22Rv1 (cell line): ENCODE measurements at regions not wholly inside any gene's neighbourhood (a gene's known extent, or its start where the extent isn't known, plus 50 kb on each side); places are given as distances from the start of the nearest gene placed in this dataset.

Source experiments
- H3K27ac ChIP-seq: fragments of 450-650 bp; 2 replicates; pipeline ENCODE4 v1.5.1; 2017
- ZFX ChIP-seq: fragments of 450-650 bp; IDR thresholded peaks from 2 replicates; pipeline ENCODE4 v1.6.1; 2017; ENCODE audit warnings: antibody characterized with exemption, borderline replicate concordance
- TF ChIP-seq, protein P1 (sequence below): fragments of 450-650 bp; IDR thresholded peaks from 2 replicates; pipeline ENCODE4 v1.5.1; 2017; ENCODE audit warnings: mild to moderate bottlenecking

DNA sequence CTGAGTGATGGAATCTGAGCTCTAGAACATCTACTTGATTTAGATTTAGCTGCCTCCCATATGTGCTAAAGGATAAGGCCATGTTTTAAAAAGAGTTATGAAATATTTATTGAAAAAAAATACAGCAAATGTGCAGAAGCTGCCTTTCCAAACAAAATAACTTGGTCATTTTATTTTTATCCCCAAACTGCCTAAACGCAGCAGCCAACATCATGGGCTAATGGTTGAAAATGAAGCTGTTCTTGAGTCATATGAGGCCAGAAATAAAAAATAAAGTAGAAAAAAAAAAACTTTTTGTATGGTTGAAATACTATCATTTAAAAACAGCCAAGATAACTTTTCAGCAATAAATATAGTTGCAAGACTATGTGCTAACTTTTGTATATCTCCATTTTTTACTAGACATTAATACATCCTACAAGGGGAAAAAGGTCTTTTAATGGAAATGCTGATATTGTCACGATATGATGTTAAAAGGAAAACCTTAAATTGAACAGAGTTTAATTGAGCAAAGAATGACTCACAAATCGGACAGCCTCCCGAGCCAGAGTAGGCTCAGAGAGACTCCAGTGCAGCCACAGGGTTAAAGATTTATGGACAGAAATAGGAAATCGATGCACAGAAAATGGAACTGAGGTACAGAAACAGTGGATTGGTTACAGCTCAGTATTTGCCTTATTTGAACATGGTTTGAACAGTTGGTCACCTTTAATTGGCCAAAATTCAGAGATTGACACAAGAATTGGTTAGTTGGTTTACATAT, 305.8 kb downstream of the MDFIC start:
- no peak overlapping the region for H3K27ac ChIP-seq
- no peak for TF ChIP-seq ZFX
- TF ChIP-seq, protein P1, sequence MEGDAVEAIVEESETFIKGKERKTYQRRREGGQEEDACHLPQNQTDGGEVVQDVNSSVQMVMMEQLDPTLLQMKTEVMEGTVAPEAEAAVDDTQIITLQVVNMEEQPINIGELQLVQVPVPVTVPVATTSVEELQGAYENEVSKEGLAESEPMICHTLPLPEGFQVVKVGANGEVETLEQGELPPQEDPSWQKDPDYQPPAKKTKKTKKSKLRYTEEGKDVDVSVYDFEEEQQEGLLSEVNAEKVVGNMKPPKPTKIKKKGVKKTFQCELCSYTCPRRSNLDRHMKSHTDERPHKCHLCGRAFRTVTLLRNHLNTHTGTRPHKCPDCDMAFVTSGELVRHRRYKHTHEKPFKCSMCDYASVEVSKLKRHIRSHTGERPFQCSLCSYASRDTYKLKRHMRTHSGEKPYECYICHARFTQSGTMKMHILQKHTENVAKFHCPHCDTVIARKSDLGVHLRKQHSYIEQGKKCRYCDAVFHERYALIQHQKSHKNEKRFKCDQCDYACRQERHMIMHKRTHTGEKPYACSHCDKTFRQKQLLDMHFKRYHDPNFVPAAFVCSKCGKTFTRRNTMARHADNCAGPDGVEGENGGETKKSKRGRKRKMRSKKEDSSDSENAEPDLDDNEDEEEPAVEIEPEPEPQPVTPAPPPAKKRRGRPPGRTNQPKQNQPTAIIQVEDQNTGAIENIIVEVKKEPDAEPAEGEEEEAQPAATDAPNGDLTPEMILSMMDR: no peak

DNA sequence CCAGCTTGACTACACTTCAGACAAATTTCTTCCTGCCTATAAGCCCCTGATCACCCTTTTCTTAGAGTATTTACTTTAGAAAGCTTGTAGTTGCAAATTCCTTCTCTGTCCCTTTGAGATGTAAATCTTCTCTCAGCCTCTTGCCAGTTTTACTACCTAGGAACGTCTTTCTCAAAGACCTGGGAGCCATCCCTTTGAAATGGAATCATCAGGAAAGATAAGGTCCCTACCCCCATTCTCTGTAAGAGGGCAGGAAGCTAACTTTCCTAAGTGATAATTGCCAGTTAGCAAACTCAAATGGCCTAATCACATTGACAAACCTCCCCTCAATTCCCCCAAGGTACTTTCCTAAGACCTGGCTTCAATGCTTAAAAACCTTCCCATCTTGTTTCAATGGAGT, 304.5 kb downstream of the MDFIC start:
- no peak for TF ChIP-seq ZFX
- TF ChIP-seq, protein P1: no peak
- H3K27ac ChIP-seq: no peak overlapping the region

DNA sequence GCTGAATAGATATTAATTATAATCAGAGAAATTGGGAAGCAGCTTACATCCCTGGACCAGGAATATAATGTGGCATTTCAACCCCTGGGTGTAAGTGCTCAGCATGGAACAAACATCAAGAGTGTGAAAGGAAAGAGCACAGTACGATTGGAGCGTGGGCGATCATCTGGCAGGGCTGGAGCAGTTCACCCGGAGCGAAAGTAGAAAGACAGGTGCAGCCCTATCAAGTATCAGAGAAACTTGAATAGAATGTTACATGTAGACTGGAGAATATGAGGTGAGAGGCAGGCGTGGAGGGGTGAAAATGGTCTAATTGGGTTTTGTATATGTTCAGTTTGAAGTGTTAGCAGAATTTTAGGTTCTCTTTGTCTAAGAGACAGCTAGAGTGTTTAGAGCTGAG, 303.0 kb downstream of the MDFIC start:
- no peak overlapping the region for H3K27ac ChIP-seq
- TF ChIP-seq ZFX: no peak
- TF ChIP-seq, protein P1: no peak

DNA sequence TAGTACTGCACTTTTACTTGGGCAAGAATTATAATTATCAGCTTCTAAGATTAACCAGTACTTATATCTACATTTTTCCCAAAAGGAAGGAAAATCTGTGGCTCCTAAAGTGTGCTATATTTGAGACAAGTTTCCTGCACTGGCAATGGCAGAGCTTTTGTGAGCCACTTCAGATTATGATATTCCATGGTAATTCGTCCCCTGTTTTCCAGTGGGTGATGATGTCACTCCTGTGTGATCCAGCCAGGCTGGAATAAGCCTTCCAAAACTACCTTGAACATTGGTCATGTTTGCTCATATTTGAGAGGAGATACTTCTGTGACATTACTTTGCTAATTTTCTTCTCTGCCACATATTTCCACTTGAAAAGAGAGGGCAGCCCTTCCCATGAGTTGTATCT, 302.1 kb downstream of the MDFIC start:
- no peak for TF ChIP-seq ZFX
- TF ChIP-seq, protein P1: no peak
- no peak overlapping the region for H3K27ac ChIP-seq

DNA sequence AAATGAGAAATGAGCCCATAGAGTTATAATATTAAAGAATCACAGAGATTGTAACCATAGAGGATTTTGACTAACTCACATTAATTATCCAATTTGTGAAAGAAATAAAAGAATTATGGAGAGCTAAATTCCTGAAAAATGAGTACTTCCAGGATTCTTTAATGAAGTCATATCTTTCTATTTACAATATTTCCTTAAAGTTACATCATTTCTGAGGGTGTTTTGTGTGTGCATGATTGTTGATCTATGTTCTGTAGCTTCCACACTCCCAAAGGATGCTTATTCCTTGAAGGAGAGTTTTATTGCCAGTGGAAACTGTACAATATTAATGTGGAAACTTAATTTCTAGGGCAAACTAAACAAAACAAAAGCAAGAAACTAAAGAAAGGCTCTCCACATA, 299.6 kb downstream of the MDFIC start:
- no peak overlapping the region for H3K27ac ChIP-seq
- no peak for TF ChIP-seq ZFX
- TF ChIP-seq, protein P1: no peak

DNA sequence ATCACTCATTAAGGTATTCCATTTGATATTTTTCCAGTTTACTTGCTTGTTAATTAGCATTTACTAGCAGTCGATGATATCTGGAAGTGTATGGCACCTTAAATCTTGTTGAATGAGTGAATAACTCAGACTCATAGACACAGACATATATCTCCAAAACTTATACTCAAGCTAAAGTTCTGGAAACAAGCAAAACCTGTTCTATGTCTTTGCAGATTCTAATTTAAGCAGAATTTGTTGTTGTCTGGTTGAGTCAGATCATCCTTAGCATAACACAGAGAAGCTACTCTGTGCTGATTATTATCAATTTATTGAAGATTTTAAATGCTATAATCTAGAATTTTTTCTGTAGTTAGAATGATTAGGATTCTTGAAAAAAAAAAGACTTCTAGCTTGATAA, 296.2 kb downstream of the MDFIC start:
- no peak for TF ChIP-seq ZFX
- TF ChIP-seq, protein P1: no peak
- no peak overlapping the region for H3K27ac ChIP-seq

DNA sequence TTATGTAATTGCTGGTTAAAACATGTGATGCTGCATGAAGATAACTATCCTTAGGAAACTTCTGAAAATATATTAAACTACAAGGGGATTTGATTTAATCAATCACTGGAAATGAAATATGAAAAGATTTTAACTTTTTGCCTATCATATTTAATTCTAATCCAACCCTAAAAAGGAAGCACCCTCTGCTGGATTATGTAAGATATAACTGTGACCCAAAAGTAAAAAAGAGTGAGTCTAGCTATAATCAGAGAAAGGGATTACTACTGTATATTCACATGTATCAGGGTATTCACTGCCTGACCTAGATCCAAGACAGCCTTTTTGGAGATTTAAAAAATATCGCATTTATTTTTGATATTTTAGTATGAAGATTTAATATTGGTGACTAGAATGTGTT, 295.5 kb downstream of the MDFIC start:
- H3K27ac ChIP-seq: no peak overlapping the region
- TF ChIP-seq ZFX: no peak
- TF ChIP-seq, protein P1: peak; percentile 25
